MG63 (cell line): ENCODE measurements at regions not wholly inside any gene's neighbourhood (a gene's known extent, or its start where the extent isn't known, plus 50 kb on each side); places are given as distances from the start of the nearest gene placed in this dataset.
"Not testable (repeated sequence)": the region's sequence is repeated elsewhere in the genome, so short reads cannot be mapped to it uniquely, and the experiment has no call there.

Experiments
- DNase-seq: peaks from one replicate; pipeline ENCODE4 v3.0.0-alpha.2; 2020
- H3K27me3 ChIP-seq: fragments of 250-450 bp; sonication (Bioruptor Pico); 2 replicates; pipeline ENCODE4 v1.5.1; 2020; ENCODE audit warnings: mild to moderate bottlenecking, moderate library complexity
- H3K36me3 ChIP-seq: fragments of 250-450 bp; sonication (Bioruptor Pico); 2 replicates; pipeline ENCODE4 v1.5.1; 2020; ENCODE audit warnings: mild to moderate bottlenecking, moderate library complexity
- H3K4me3 ChIP-seq: fragments of 250-450 bp; sonication (Bioruptor Pico); 2 replicates; pipeline ENCODE4 v1.5.1; 2020; ENCODE audit warnings: mild to moderate bottlenecking, moderate library complexity
- H3K9me3 ChIP-seq: fragments of 250-450 bp; sonication (Bioruptor Pico); 2 replicates; pipeline ENCODE4 v1.5.1; 2020; ENCODE audit warnings: mild to moderate bottlenecking, moderate library complexity

GRCh38 chr14:37810094-37810801, 214.8 kb downstream of the TTC6 start:
- no peak for DNase-seq
- no peaks in the 10 kb centered on the region for H3K9me3 ChIP-seq
- H3K27me3 ChIP-seq = no peaks in the 10 kb centered on the region
- no peaks in the 10 kb centered on the region for H3K36me3 ChIP-seq
- H3K4me3 ChIP-seq = no peak overlapping the region

- Histone ChIP-seq H3K36me3 (no peaks in the 10 kb centered on the region), H3K9me3 (no peaks in the 10 kb centered on the region), H3K27me3 (no peaks in the 10 kb centered on the region), H3K4me3 (no peak overlapping the region)
- DNase-seq = no peak
Observed at GRCh38 chr14:37813732-37814131, 218.3 kb downstream of the TTC6 start.

GRCh38 chr14:37816135-37816534, 220.7 kb downstream of the TTC6 start:
- no peak overlapping the region for H3K4me3 ChIP-seq
- no peak for DNase-seq
- no peaks in the 10 kb centered on the region for H3K36me3 ChIP-seq
- H3K27me3 ChIP-seq = no peaks in the 10 kb centered on the region
- no peaks in the 10 kb centered on the region for H3K9me3 ChIP-seq

- Histone ChIP-seq H3K36me3 (no peaks in the 10 kb centered on the region), H3K4me3 (no peak overlapping the region), H3K9me3 (no peaks in the 10 kb centered on the region), H3K27me3 (no peaks in the 10 kb centered on the region)
- no peak for DNase-seq
Observed at GRCh38 chr14:37816743-37817295, 221.4 kb downstream of the TTC6 start.

- Histone ChIP-seq H3K27me3 (no peaks in the 10 kb centered on the region), H3K9me3 (no peaks in the 10 kb centered on the region), H3K4me3 (no peak overlapping the region), H3K36me3 (no peaks in the 10 kb centered on the region)
- no peak for DNase-seq
Observed at GRCh38 chr14:37819155-37820015, 224.0 kb downstream of the TTC6 start.

DNA sequence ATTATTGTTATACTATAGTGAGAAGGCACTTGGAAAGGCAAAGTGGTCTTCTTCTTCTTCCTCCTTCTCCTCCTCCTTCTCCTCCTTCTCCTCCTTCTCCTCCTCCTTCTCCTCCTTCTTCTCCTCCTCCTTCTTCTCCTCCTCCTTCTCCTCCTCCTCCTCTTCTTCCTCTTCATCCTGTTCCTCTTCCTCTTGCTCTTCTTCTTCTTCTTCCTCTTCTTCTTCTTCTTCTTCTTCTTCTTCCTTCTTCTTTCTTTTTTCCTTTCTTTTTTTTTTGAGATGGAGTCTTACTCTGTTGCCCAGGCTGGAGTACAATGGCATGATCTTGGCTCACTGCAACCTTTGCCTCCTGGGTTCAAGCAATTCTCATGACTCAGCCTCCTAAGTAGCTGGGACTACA, 225.4 kb downstream of the TTC6 start:
- not testable (repeated sequence) for H3K27me3 ChIP-seq, DNase-seq, H3K4me3 ChIP-seq, H3K36me3 ChIP-seq, H3K9me3 ChIP-seq

DNA sequence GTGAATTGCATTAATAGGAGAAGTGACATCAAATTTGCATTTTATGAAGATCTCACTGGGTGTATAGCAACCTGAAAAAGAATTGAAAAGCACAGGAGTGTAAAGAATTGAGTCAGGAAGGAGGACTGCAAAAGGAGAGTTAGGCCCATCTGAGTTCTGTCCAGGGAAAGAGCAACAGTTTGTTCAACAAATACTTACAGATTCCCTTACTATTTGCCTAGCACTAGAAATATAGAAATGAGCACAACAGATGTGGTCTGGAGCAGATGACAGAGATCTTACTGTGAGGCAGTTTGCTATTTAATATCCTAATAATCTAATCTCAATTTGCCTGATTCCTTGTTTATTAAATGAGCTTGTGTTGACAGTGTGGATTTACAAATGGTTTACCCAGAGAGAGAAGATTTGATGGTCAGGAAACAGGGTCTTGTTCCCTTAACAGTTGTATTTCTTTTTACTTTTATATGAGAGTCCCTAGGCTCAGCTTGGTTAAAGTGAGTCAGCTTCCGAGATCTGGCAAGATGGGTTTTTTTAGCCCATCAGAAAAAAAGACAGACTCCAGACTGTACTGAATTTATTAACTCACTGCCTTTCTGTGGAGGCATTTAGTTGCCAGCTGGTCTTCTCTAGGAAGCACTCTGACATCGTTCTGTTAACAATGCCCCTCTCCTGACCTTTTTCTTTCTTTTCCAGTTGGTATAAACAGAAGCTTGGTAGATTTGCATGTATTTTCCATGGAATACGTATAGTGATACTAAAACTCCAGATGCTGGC, 229.7 kb downstream of the TTC6 start:
- Histone ChIP-seq H3K4me3 (no peak overlapping the region), H3K9me3 (no peaks in the 10 kb centered on the region), H3K36me3 (no peaks in the 10 kb centered on the region), H3K27me3 (no peaks in the 10 kb centered on the region)
- DNase-seq = no peak

- no peak overlapping the region for H3K4me3 ChIP-seq
- no peaks in the 10 kb centered on the region for H3K27me3 ChIP-seq
- H3K9me3 ChIP-seq = peaks cover 3% of the 10 kb centered on the region; the same call in 1 of the 2 replicates
- DNase-seq = no peak
- H3K36me3 ChIP-seq = no peaks in the 10 kb centered on the region
Observed at GRCh38 chr14:37826869-37827268, 231.4 kb downstream of the TTC6 start.

DNA sequence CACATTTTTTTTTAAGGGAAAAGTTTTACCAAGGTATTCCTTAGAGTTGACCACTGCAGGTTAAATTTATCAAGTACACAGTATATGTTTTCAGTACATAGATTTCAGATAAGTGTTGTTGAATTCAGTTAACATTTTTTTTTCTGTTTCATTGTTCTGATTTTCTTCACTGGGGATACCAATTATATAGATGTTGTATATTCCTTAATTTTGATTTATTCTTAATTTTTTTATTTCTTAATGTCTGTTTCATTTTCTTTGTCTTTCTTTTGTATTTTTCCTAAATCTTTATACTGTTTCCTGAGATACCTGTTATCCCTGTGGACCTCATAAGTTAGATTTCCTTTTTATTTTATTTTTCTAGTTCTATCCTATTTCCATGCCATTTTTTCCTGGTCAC, 234.8 kb downstream of the TTC6 start:
- Histone ChIP-seq H3K36me3 (no peaks in the 10 kb centered on the region), H3K4me3 (no peak overlapping the region), H3K9me3 (peaks cover 3% of the 10 kb centered on the region; the same call in 1 of the 2 replicates), H3K27me3 (no peaks in the 10 kb centered on the region)
- DNase-seq = no peak

- H3K4me3 ChIP-seq = no peak overlapping the region
- H3K36me3 ChIP-seq = no peaks in the 10 kb centered on the region
- no peaks in the 10 kb centered on the region for H3K27me3 ChIP-seq
- H3K9me3 ChIP-seq = peaks cover 3% of the 10 kb centered on the region; the same call in 1 of the 2 replicates
- DNase-seq = no peak
Observed at GRCh38 chr14:37834275-37834674, 238.8 kb downstream of the TTC6 start.

GRCh38 chr14:37838778-37839177, 243.3 kb downstream of the TTC6 start:
- DNase-seq, H3K4me3 ChIP-seq, H3K27me3 ChIP-seq, H3K9me3 ChIP-seq, H3K36me3 ChIP-seq: not testable (repeated sequence)

DNA sequence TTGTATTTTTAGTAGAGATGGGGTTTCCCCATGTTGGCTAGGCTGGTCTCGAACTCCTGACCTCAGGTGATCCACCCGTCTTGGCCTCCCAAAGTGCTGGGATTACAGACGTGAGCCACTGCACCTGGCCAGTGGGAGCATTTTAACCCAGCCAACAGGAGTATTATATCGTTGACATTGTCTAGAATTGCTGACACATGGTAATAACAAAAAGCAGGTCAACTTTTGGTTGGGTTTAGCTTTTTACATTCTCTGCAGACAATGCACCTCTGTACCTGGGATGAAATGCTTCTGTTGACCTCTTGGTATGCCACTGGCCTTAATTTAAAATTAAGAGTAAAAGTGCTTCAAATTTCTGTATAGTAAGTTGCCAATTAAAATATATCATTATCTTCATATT, 245.6 kb downstream of the TTC6 start:
- not testable (repeated sequence) for H3K9me3 ChIP-seq, H3K36me3 ChIP-seq, DNase-seq, H3K27me3 ChIP-seq, H3K4me3 ChIP-seq

- H3K9me3 ChIP-seq = no peaks in the 10 kb centered on the region
- DNase-seq = no peak
- H3K36me3 ChIP-seq = no peaks in the 10 kb centered on the region
- H3K27me3 ChIP-seq = no peaks in the 10 kb centered on the region
- no peak overlapping the region for H3K4me3 ChIP-seq
Observed at GRCh38 chr14:37842106-37842505, 246.7 kb downstream of the TTC6 start.

GRCh38 chr14:37843954-37844607, 248.7 kb downstream of the TTC6 start:
- no peak for DNase-seq
- Histone ChIP-seq H3K9me3 (no peaks in the 10 kb centered on the region), H3K4me3 (no peak overlapping the region), H3K27me3 (no peaks in the 10 kb centered on the region), H3K36me3 (no peaks in the 10 kb centered on the region)

- Histone ChIP-seq H3K27me3 (no peaks in the 10 kb centered on the region), H3K9me3 (no peaks in the 10 kb centered on the region), H3K36me3 (no peaks in the 10 kb centered on the region), H3K4me3 (no peak overlapping the region)
- no peak for DNase-seq
Observed at GRCh38 chr14:37844614-37845013, 249.2 kb downstream of the TTC6 start.

DNA sequence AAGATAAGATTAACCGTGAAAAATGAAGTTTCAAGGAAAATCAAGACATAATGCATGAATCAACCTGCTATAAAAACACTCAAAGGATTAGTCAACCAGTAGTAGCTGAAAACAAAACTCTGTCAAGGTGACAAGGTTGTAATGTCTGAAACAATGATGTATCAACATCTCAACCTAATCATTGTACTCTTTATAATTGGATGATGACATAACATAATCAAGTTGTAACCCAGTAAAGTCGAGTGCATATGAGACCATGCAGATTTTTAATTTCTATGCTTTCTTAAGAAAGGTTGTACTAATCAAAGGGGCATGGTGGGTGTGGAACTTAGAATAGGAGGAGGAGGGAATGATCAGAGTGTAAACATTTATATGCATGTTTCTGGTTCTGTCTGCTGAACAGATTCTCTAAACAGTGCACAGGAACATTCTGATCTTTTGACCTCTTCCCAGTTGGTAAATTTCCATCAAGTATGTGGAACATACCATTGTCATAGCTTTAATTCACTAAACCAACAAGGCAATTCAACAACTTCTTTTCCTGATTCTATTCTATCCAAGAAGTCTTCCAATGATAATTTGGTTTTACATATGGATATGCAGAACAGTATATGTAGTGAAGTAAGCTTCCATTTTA, 253.7 kb downstream of the TTC6 start:
- Histone ChIP-seq H3K36me3 (no peaks in the 10 kb centered on the region), H3K4me3 (no peak overlapping the region), H3K9me3 (no peaks in the 10 kb centered on the region), H3K27me3 (no peaks in the 10 kb centered on the region)
- DNase-seq = no peak
